GM21447 (cell line): ENCODE measurements at regions not wholly inside any gene's neighbourhood (a gene's known extent, or its start where the extent isn't known, plus 50 kb on each side); places are given as distances from the start of the nearest gene placed in this dataset.
"Not testable (repeated sequence)": the region's sequence is repeated elsewhere in the genome, so short reads cannot be mapped to it uniquely, and the experiment has no call there.

Experiments used
- ATAC-seq: cut with Tn5 transposase; IDR thresholded peaks from one replicate; pipeline ENCODE4 v1.9.1; 2021; ENCODE audit not compliant: unreplicated experiment

DNA sequence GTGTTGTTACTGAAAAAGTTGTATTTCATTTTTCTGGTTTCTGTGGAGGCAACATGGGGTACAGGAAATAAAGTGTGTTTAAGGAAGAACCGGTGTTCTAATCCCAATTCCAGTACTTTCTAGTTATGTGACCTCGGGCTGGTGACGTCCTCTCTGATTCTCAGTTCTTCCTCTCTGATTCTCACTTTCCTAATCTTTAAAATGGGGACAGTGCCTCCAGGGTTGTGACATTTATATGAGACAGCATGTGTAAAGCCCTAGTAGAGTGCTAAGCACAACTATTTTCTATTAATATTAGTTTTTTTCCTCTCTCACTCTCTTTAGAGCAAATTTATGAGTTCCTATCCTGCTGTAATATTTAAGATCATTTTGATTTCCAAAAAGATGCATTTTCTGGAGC lies 50.9 kb upstream of the PTPDC1 start:
- ATAC-seq, result no peak

DNA sequence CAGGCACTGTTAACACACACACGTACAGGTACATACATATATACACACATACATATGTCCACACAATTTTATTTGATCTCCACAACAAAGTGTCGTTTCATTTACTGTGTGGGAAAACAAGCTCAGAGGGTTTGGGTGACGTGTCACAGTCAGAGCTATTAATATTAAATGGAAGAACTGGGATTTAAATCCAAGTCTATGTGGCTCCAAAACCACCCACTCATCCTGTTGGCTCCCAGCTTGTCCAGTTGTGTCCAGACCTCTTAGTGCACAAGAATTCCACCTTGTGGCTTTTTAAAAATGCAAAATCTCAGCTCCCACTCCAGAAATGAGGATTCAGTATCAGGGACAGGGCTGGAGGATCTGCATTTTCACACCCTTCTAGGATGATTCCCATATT lies 52.3 kb upstream of the PTPDC1 start:
- ATAC-seq, result no peak

DNA sequence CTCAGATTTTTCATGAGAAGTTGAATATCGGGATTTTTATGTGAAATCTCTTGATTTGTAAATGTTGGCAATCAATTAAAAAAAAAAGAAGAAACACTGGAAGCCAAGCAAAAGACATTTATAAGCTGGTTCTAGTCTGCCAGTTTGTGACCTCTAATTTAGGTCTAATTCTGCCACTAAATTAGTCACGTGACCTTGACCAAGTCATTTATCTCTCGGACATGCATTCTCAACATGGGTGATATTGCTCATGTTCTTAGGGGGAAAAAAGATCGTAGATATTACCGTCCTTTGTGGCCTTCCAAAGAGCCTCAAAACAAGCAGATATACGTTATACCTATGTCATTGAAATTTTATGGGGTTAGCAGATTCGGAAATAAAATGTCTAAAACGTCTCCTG lies 52.9 kb upstream of the PTPDC1 start:
- no peak for ATAC-seq

DNA sequence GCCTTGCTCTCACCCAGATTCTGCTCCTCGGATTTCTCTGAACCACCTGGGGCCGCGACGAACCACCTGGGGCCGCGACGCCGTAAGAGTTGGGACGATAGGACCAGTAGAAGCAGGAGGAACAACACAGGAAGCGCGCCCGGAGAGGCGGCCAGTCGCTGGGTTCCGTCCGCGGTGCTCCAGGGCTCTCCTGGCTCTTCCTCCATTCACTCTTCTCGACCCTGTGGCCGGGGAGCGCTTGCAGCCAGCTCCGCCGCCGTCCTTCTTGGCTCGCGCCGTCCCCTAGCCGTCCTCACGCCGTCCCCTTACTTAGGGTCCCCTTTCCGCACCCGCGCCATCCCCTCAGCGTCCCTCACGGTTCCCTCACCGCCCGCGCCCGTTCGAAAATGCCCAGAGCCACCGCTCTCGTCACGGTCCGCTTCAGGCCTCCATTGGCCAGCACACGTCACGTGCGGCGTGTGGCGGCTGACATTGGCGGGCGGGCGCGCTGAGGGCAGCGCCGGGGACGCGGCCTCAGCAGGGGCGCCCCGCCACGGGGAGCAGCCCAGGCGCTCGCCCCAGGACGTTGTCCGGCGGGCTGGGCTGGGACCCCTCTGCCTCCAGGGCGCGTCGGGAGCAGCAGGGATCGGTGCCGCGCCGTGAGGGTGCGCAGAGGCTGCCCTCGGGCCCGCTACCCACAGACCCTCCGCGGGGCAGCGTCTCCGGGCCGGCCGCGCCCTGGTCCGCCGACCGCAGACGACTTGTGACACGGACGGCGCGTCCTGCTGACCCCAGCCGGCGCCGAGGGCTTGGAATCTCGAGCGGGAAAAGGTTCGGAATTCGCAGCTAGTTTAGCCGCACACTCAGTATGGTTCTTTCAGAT lies 53.7 kb upstream of the PTPDC1 start:
- peak; percentile 96 for ATAC-seq

DNA sequence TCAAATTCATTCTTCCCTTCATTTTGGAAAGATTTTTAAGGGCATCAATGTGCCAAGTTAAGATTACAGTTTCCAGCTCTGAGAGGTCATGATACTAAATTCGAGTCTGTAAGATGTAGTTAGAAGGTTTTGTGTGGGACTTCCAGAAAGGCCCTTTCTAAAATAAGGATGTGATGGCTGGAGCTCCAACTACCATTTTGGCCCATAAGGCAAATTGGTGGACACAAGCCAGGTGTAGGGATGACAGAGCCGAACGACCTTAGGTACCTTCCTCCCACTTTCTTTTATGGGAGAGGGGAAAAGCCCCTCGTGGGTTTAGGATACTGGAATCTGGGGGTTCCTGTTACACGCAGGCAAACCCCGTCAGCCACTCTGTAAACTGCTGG lies 54.3 kb upstream of the PTPDC1 start:
- no peak for ATAC-seq

DNA sequence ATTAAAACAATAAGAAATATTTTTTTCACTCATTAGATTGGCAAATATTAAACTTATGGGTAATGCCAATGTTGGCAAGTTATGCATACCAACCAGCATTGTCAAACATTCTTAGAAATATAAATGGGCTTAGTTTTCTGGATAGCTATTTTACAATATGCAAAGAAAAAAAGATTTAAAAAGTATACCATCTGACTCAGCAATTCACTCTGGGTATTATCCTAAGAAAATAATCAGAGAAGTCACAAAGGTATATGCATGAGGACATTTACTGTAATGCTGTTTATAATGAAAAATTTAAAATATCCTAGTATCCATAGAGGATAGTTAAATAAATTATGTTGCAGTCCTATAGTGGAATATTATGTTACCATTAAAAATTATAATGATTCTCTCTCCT lies 57.4 kb upstream of the PTPDC1 start:
- no peak for ATAC-seq

DNA sequence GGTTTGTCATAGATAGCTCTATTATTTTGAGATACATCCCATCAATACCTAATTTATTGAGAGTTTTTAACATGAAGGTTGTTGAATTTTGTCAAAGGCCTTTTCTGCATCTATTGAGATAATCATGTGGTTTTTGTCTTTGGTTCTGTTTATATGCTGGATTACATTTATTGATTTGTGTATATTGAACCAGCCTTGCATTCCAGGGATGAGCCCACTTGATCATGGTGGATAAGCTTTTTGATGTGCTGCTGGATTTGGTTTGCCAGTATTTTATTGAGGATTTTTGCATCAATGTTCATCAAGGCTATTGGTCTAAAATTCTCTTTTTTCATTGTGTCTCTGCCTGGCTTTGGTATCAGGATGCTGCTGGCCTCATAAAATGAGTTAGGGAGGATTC lies 61.8 kb upstream of the PTPDC1 start:
- not testable (repeated sequence) for ATAC-seq

DNA sequence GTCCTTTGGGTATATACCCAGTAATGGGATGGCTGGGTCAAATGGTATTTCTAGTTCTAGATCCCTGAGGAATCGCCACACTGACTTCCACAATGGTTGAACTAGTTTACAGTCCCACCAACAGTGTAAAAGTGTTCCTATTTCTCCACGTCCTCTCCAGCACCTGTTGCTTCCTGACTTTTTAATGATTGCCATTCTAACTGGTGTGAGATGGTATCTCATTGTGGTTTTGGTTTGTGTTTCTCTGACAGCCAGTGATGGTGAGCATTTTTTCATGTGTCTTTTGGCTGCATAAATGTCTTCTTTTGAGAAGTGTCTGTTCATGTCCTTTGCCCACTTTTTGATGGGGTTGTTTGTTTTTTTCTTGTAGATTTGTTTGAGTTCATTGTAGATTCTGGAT lies 63.4 kb upstream of the PTPDC1 start:
- not testable (repeated sequence) for ATAC-seq

DNA sequence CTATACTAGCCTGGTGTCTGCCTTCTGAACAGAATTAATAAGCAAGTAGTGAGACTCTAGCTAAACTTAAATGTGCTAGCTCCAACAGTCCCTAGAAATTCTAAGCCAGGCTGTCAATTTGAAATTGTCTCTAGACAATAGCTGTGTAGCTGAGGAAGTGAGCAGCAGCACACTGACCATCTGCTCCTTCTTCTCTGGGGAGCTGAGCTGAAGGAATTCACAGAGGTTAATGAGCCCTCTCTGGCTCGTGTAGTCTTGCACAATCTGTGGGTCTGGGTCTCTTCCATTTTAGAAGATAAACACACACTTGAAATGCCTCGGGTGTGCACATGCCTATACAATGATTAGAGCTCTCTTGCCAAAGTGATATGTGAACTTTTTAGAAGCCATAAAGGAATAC lies 63.5 kb upstream of the BARX1 start:
- no peak for ATAC-seq

DNA sequence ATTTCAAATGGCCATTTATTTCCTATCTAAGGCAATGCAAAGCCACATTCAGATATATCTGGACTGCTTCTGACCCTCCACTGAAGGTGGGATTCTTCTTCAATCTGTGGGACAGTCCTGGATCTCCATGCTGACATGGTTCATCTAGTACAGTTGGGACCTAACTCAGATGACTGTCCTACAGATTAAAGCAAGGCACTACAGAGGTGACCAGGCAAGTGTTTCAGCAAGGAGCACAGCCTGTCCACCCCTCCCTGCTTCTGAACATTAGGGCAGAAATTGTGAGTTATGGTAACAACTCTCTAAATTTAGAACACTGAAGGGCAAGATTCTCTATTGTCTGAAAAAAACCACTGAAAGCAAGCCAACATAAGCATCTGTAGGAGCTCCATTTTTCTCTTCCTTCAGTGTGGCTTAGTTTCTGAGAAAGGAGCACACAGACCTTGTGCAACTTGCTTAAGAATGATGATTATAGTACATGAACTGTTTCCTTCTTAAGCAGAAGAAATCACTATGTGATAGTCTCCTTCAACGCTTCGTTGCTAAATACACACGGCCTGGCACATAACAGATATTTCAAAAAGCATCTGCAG lies 62.9 kb upstream of the BARX1 start:
- no peak for ATAC-seq

DNA sequence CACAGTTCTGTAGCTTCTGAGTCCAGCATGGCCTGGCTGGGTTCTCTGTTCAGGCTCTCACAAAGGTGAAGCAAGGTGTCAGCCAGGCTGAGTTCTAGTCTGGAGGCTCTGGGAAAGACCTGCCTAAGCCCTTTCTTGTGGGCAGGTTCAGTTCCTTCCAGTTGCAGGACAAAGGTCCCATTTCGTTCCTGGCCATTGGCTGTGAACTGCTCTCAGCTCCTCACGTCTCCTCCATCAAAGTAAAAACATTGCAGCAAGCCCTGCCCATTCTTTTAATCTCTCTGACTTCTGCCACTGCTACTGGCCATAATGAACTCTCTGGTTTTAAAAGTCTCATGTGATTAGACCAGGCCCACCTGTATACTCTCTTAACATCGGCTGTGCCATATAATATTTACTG lies 61.6 kb upstream of the BARX1 start:
- no peak for ATAC-seq

DNA sequence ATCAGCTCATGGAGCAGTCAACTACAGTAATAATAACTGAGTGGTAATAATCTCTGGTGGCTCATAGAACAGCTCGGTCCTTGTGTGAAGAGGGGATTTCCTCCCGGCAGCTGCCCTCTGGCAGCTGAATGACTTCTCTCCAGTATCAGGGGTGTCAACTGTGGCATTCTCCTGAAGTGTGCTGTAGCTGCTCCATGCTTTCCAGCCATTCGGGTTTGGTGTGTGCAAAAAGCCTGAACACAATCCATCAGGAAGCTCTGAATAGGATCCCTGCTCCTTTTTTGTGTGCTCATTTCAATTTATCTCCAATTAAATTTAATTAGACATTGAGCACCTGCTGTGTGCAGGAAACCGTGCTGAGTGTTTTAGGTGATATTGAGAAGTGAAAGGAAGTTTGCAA lies 59.8 kb upstream of the BARX1 start:
- ATAC-seq, result no peak

DNA sequence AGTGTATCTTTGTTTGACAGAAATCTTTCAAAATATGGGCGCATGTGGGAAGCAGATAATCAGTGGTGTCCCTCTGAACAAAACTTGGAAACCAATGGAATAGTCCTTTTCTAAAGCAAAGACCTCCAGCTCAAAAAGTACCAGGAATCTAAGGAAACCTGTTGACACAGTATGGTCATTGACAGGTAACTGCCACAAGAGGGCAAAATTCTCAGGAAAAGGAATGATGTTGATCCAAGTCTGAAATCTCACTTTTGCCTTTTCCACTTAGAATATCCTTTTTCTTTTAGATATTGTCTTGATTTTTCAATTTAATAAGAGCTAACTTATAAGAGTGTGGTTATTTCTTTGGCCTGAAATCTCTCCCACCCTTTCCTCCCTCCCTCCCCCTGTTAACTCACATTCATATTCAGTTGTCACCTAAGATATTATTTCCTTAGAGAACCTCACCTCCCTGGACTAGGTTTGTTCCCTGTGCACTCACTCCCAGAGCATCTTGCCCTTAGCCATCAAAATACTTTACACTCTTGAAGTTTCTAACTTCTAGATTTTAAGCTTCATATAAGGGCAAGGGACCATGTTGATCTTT lies 59.0 kb upstream of the BARX1 start:
- ATAC-seq, result no peak

DNA sequence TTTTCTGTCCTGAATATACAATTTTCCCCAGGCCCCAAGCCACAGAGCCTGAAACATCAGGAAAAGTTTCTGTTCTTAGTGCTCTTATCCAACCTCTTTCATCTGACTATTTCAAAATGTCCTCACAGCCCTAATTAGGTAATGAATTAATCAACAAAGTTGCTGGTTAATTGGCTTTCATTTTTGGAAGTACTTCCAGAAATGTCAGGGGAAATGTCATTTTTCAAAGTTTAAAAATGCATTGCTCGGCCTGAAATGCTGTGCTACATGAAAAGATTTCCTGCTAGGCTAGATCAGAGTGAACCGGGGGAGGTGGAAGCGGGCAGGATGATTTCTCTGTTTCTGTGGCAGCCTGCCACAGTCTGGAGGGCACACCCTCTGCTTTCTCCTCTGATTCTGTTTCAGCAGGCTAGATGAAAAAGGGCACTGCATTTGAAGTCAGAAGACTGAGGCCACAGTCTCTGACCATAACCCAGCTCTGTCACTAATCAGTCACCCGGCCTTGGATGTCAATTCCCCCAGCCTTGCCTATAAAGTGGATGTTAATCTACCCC lies 55.9 kb upstream of the BARX1 start:
- ATAC-seq, result no peak

DNA sequence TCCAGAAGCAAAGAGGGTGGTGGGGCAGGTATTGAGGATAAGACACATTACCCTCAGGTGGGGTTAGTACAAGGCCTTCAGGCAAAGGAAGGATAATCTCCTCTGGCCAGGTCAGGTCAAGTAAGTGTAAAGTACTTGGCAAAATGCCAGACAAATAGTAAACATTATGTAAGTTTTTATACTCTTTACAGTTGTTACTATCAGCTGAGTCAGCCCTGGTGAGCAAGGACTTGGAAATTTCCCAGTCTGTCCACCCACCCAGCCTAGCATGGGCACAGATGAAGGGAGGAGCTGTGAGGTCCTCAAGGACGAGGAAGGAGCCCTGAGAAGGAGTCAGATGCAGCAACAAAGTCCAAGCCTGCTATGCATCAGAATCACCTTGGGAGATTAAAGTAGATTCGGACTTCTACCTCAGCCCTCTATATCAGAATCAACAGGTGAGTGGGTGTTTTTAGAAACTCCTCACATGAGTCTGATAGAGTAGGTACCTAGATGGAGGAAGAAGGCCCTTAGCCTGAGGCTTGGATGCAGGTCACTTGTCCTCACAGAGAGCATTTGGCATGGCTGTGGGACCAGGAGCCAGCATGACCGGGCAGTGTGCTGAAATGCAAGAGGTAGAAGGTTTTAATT lies 50.2 kb upstream of the BARX1 start:
- ATAC-seq, result no peak
